ENCODE measurements at regions not wholly inside any gene's neighbourhood (a gene's known extent, or its start where the extent isn't known, plus 50 kb on each side); places are given as distances from the start of the nearest gene placed in this dataset.

DNA sequence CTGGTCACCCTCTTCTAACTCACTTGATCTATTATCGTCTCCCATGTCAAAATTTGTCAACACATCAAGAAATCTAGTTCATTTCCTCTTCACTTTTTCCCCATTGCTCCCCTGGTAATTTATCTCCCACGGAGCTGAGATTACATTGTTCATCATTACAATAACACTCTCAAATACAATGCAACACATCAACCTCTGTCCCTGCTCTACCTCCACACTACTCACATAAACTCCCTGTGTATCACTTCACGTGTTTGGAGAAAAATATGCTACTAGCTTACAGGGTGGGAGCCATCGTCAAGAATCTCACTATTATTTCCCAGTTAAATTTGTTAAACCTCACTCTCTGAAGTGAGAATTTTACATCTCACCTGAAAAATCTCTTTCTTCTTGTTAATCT lies 1006.4 kb downstream of the ARAP2 start:
- Histone ChIP-seq H3K4me2 (ENCODE audit: low read depth, low read length, poor library complexity, severe bottlenecking) (no peak overlapping the region), H3K9me3 (ENCODE audit: insufficient read depth, low read depth, low read length) (no peaks in the 10 kb centered on the region), H3K27me3 (ENCODE audit: insufficient read depth, low read length, poor library complexity, severe bottlenecking) (no peaks in the 10 kb centered on the region), H3K36me3 (ENCODE audit: insufficient read depth, low read length) (no peaks in the 10 kb centered on the region), H3K9ac (ENCODE audit: low read depth, low read length, poor library complexity, severe bottlenecking) (no peak overlapping the region), H3F3A (ENCODE audit: low read depth) (no peaks in the 10 kb centered on the region), H3K9me2 (replicated peaks; ENCODE audit: low read depth, low read length) (no peaks in the 10 kb centered on the region), H3K79me2 (ENCODE audit: insufficient read depth, low read length) (no peaks in the 10 kb centered on the region), H4K20me1 (ENCODE audit: insufficient read depth, low read length, poor library complexity, severe bottlenecking) (no peaks in the 10 kb centered on the region), H2AFZ (ENCODE audit: low read length) (no peak overlapping the region), H3K4me3 (ENCODE audit: low read length, poor library complexity, severe bottlenecking) (no peak overlapping the region), H3K4me1 (ENCODE audit: insufficient read depth, low read length, poor library complexity, severe bottlenecking) (no peaks in the 10 kb centered on the region)
- TF ChIP-seq, protein P1, sequence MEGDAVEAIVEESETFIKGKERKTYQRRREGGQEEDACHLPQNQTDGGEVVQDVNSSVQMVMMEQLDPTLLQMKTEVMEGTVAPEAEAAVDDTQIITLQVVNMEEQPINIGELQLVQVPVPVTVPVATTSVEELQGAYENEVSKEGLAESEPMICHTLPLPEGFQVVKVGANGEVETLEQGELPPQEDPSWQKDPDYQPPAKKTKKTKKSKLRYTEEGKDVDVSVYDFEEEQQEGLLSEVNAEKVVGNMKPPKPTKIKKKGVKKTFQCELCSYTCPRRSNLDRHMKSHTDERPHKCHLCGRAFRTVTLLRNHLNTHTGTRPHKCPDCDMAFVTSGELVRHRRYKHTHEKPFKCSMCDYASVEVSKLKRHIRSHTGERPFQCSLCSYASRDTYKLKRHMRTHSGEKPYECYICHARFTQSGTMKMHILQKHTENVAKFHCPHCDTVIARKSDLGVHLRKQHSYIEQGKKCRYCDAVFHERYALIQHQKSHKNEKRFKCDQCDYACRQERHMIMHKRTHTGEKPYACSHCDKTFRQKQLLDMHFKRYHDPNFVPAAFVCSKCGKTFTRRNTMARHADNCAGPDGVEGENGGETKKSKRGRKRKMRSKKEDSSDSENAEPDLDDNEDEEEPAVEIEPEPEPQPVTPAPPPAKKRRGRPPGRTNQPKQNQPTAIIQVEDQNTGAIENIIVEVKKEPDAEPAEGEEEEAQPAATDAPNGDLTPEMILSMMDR (conservative IDR thresholded peaks at IDR 0.05; ENCODE audit: low read length): no peak
- no peak for TF ChIP-seq EZH2phosphoT487 (IDR thresholded peaks at IDR 0.05; ENCODE audit: borderline replicate concordance)

DNA sequence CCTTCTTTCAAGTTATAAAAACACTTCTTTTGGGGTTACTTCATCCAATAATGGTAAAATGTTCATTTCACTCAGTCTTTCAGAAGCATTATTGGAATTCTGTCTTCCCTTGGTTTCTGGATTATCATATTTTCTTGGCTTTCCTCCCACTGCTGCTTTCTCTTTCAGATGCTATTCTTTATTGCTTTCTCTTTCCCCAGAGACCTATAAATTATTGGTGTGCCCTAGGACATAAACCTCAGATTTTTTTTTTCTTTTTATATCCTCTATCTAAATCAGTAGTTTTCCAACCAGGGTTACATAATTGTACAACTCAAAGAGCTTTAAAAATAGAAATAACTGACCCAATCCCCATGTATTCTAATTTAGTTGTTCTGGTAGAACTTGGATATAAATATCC lies 1005.5 kb downstream of the ARAP2 start:
- Histone ChIP-seq H3K9me2 (replicated peaks; ENCODE audit: low read depth, low read length) (no peaks in the 10 kb centered on the region), H3K9ac (ENCODE audit: low read depth, low read length, poor library complexity, severe bottlenecking) (no peak overlapping the region), H3K4me2 (ENCODE audit: low read depth, low read length, poor library complexity, severe bottlenecking) (no peak overlapping the region), H3F3A (ENCODE audit: low read depth) (no peaks in the 10 kb centered on the region), H3K9me3 (ENCODE audit: insufficient read depth, low read depth, low read length) (no peaks in the 10 kb centered on the region), H3K79me2 (ENCODE audit: insufficient read depth, low read length) (no peaks in the 10 kb centered on the region), H4K20me1 (ENCODE audit: insufficient read depth, low read length, poor library complexity, severe bottlenecking) (no peaks in the 10 kb centered on the region), H3K4me1 (ENCODE audit: insufficient read depth, low read length, poor library complexity, severe bottlenecking) (no peaks in the 10 kb centered on the region), H3K36me3 (ENCODE audit: insufficient read depth, low read length) (no peaks in the 10 kb centered on the region), H2AFZ (ENCODE audit: low read length) (no peak overlapping the region), H3K4me3 (ENCODE audit: low read length, poor library complexity, severe bottlenecking) (no peak overlapping the region), H3K27me3 (ENCODE audit: insufficient read depth, low read length, poor library complexity, severe bottlenecking) (no peaks in the 10 kb centered on the region)
- TF ChIP-seq, protein P1 (conservative IDR thresholded peaks at IDR 0.05; ENCODE audit: low read length): no peak
- no peak for TF ChIP-seq EZH2phosphoT487 (IDR thresholded peaks at IDR 0.05; ENCODE audit: borderline replicate concordance)

DNA sequence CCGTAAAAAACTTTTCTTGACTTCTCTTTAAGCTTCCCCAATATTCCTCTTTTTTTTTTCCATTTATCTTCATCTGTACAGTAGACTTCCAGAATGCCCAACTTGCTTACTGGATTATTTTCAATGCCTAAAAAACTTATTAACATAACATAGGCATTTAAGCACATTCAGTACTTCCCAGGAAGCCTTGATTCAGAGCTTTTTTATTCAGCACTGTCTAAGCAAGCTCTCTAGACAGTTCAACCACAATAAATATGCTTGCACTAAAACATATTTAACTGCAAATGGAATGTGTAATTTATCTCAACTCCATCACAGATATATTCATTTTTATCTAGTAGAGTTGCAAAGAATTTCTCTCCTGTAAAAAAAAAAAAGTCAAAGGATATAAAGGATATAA lies 997.8 kb downstream of the ARAP2 start:
- H3K4me3 ChIP-seq (ENCODE audit: low read length, poor library complexity, severe bottlenecking): no peak overlapping the region
- H3K4me1 ChIP-seq (ENCODE audit: insufficient read depth, low read length, poor library complexity, severe bottlenecking): no peaks in the 10 kb centered on the region
- H3K36me3 ChIP-seq (ENCODE audit: insufficient read depth, low read length): no peaks in the 10 kb centered on the region
- H3K79me2 ChIP-seq (ENCODE audit: insufficient read depth, low read length): no peaks in the 10 kb centered on the region
- no peaks in the 10 kb centered on the region for H3K9me2 ChIP-seq (replicated peaks; ENCODE audit: low read depth, low read length)
- H2AFZ ChIP-seq (ENCODE audit: low read length): no peak overlapping the region
- no peaks in the 10 kb centered on the region for H3F3A ChIP-seq (ENCODE audit: low read depth)
- H3K9ac ChIP-seq (ENCODE audit: low read depth, low read length, poor library complexity, severe bottlenecking): no peak overlapping the region
- no peak overlapping the region for H3K4me2 ChIP-seq (ENCODE audit: low read depth, low read length, poor library complexity, severe bottlenecking)
- no peaks in the 10 kb centered on the region for H3K27me3 ChIP-seq (ENCODE audit: insufficient read depth, low read length, poor library complexity, severe bottlenecking)
- H4K20me1 ChIP-seq (ENCODE audit: insufficient read depth, low read length, poor library complexity, severe bottlenecking): no peaks in the 10 kb centered on the region
- no peaks in the 10 kb centered on the region for H3K9me3 ChIP-seq (ENCODE audit: insufficient read depth, low read depth, low read length)
- TF ChIP-seq, protein P1 (conservative IDR thresholded peaks at IDR 0.05; ENCODE audit: low read length): no peak
- no peak for TF ChIP-seq EZH2phosphoT487 (IDR thresholded peaks at IDR 0.05; ENCODE audit: borderline replicate concordance)

Data from Loucy (cell line).